ENCODE measurements at regions not wholly inside any gene's neighbourhood (a gene's known extent, or its start where the extent isn't known, plus 50 kb on each side); places are given as distances from the start of the nearest gene placed in this dataset.

DNA sequence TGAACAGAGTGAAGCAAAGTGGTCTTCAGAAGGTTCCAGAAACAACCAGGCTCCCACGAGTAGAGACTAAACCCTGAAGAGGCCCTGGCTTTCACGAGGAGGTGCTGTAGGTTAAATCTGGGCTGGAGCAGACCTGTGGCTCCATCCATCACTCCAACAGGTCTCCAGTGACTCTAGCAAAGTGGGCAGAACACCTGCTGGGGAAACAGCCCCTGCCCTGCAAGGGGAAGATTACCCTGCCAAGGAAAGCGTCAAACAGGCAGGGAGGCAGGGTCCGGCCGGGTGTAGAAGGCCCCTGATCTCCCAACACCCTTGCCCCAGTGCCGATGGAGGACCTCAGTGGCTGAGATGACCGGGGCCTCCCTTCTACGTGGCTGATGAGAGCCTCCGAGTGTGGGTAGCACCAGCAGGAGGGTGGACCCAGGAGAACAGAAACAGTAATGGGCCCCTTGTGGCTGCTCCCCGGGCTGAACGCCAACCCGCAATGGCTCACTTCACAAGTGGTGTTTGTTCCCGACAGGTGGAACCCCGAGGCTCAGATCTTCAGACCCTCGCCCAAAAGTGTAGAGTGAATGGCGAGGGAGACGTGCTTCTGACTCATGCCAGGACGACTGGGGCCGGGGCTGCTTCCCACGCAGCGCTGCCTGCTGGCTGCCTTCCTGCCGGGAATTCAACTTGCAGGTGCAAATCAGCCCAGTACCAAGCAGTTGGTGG lies 112.0 kb downstream of the SHANK2 start:
- TF ChIP-seq, protein P1, sequence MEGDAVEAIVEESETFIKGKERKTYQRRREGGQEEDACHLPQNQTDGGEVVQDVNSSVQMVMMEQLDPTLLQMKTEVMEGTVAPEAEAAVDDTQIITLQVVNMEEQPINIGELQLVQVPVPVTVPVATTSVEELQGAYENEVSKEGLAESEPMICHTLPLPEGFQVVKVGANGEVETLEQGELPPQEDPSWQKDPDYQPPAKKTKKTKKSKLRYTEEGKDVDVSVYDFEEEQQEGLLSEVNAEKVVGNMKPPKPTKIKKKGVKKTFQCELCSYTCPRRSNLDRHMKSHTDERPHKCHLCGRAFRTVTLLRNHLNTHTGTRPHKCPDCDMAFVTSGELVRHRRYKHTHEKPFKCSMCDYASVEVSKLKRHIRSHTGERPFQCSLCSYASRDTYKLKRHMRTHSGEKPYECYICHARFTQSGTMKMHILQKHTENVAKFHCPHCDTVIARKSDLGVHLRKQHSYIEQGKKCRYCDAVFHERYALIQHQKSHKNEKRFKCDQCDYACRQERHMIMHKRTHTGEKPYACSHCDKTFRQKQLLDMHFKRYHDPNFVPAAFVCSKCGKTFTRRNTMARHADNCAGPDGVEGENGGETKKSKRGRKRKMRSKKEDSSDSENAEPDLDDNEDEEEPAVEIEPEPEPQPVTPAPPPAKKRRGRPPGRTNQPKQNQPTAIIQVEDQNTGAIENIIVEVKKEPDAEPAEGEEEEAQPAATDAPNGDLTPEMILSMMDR (IDR thresholded peaks at IDR 0.05; ENCODE audit: low read depth, low read length, poor library complexity, severe bottlenecking) = no peak
- no peak for TF ChIP-seq EZH2phosphoT487 (IDR thresholded peaks at IDR 0.05; ENCODE audit: borderline replicate concordance, low read length)
- H3K27me3 ChIP-seq (ENCODE audit: control insufficient read depth, low read length) = no peaks in the 10 kb centered on the region

DNA sequence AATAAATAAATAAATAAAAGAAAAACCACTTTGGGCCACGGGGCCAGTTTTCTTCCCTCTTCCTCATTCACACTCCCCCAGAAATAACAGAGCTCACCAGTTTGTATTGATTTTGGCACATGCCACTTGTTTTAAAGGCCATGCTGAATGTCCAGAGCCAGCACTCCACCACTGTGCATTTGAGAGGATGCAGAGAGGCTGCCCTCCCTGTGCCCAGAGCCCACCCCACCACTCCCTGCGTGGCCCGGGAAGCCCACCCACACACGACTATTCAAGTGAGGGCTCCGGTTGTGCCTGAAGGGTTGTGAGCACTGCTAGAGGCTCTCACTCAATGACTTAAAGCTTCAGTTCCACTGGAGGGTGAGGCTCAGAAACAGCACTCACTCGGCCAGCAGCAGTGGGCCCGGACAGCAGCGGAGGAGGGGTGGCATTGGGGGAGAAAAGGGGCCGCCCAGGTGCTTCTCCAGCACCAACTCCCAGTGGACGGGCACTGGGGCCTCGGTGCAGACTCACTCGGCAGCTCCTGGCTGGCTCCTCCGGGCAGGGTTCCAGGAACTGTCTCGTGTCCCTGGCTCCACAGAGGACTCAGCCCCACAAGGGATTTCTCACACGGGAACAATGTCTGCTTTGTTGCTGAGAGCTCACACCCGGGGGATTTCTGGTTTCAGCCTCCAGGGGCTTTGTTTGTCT lies 112.7 kb downstream of the SHANK2 start:
- Histone ChIP-seq H3K27me3 (ENCODE audit: control insufficient read depth, low read length) (no peaks in the 10 kb centered on the region), H3K36me3 (ENCODE audit: control insufficient read depth, low read length) (no peaks in the 10 kb centered on the region), H3K4me3 (ENCODE audit: low read length) (no peak overlapping the region), H3K9me2 (replicated peaks; ENCODE audit: control insufficient read depth, low read length) (no peaks in the 10 kb centered on the region), H4K20me1 (ENCODE audit: control insufficient read depth, insufficient read depth, low read depth, low read length) (no peaks in the 10 kb centered on the region), H3K4me1 (ENCODE audit: control insufficient read depth, low read length) (no peaks in the 10 kb centered on the region), H3K79me2 (ENCODE audit: control insufficient read depth, low read length) (no peaks in the 10 kb centered on the region), H3K9me3 (ENCODE audit: control insufficient read depth, insufficient read depth, low read length) (no peaks in the 10 kb centered on the region), H3K4me2 (ENCODE audit: low read length) (no peak overlapping the region), H3F3A (ENCODE audit: control insufficient read depth, insufficient read depth) (no peaks in the 10 kb centered on the region), H3K27ac (ENCODE audit: low read depth, low read length) (no peak overlapping the region)
- TF ChIP-seq, protein P1 (IDR thresholded peaks at IDR 0.05; ENCODE audit: low read depth, low read length, poor library complexity, severe bottlenecking) = no peak
- no peak for TF ChIP-seq EZH2phosphoT487 (IDR thresholded peaks at IDR 0.05; ENCODE audit: borderline replicate concordance, low read length)

More for the DNA sequence above, 112.0 kb downstream of the SHANK2 start:
- Histone ChIP-seq H3K27ac (ENCODE audit: low read depth, low read length) (no peak overlapping the region), H3K9me2 (replicated peaks; ENCODE audit: control insufficient read depth, low read length) (no peaks in the 10 kb centered on the region), H3K4me2 (ENCODE audit: low read length) (no peak overlapping the region), H3K9me3 (ENCODE audit: control insufficient read depth, insufficient read depth, low read length) (no peaks in the 10 kb centered on the region), H3F3A (ENCODE audit: control insufficient read depth, insufficient read depth) (no peaks in the 10 kb centered on the region), H3K36me3 (ENCODE audit: control insufficient read depth, low read length) (no peaks in the 10 kb centered on the region), H4K20me1 (ENCODE audit: control insufficient read depth, insufficient read depth, low read depth, low read length) (no peaks in the 10 kb centered on the region), H3K79me2 (ENCODE audit: control insufficient read depth, low read length) (no peaks in the 10 kb centered on the region), H3K4me1 (ENCODE audit: control insufficient read depth, low read length) (no peaks in the 10 kb centered on the region), H3K4me3 (ENCODE audit: low read length) (no peak overlapping the region)

DNA sequence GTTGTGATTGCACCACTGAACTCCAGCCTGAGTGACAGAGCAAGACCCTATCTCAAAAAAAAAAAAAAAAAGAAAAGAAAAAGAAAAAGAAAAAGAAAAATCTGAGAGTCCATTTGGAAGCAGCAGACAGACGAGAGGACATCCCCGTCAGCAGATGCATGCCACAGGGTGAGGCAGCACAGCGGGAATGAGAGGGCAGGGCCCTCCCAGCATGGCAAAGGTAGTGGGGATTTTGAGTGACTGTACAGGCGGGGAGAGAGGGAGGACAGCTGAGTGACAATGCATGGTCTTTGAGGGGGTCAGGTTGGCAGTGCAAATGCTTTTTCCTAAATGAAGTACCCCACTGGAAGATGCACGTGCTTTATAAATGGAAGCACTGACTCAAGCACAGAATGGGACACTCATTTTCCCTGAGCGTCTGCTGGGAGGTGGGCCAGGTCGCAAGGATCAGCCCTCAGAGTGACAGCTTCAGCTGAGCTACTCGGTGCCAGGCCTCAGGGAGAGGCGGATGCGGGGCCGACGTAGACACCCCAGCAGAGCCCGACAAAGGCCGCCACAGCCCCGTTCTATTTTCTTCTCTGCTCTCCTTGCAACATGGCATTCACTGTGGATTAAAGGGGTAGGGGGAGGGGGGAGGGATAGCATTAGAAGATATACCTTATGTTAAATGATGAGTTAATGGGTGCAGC lies 113.5 kb downstream of the SHANK2 start:
- H3K9me3 ChIP-seq (ENCODE audit: control insufficient read depth, insufficient read depth, low read length) = no peaks in the 10 kb centered on the region
- H3K4me3 ChIP-seq (ENCODE audit: low read length) = no peak overlapping the region
- no peaks in the 10 kb centered on the region for H3F3A ChIP-seq (ENCODE audit: control insufficient read depth, insufficient read depth)
- H3K79me2 ChIP-seq (ENCODE audit: control insufficient read depth, low read length) = no peaks in the 10 kb centered on the region
- no peaks in the 10 kb centered on the region for H4K20me1 ChIP-seq (ENCODE audit: control insufficient read depth, insufficient read depth, low read depth, low read length)
- no peaks in the 10 kb centered on the region for H3K27me3 ChIP-seq (ENCODE audit: control insufficient read depth, low read length)
- no peaks in the 10 kb centered on the region for H3K4me1 ChIP-seq (ENCODE audit: control insufficient read depth, low read length)
- TF ChIP-seq EZH2phosphoT487 (IDR thresholded peaks at IDR 0.05; ENCODE audit: borderline replicate concordance, low read length) = no peak
- TF ChIP-seq, protein P1 (IDR thresholded peaks at IDR 0.05; ENCODE audit: low read depth, low read length, poor library complexity, severe bottlenecking) = no peak
- no peaks in the 10 kb centered on the region for H3K9me2 ChIP-seq (replicated peaks; ENCODE audit: control insufficient read depth, low read length)
- H3K27ac ChIP-seq (ENCODE audit: low read depth, low read length) = no peak overlapping the region
- H3K4me2 ChIP-seq (ENCODE audit: low read length) = no peak overlapping the region
- no peaks in the 10 kb centered on the region for H3K36me3 ChIP-seq (ENCODE audit: control insufficient read depth, low read length)

Data from DOHH2 (cell line).